ENCODE measurements at regions not wholly inside any gene's neighbourhood (a gene's known extent, or its start where the extent isn't known, plus 50 kb on each side); places are given as distances from the start of the nearest gene placed in this dataset.

DNA sequence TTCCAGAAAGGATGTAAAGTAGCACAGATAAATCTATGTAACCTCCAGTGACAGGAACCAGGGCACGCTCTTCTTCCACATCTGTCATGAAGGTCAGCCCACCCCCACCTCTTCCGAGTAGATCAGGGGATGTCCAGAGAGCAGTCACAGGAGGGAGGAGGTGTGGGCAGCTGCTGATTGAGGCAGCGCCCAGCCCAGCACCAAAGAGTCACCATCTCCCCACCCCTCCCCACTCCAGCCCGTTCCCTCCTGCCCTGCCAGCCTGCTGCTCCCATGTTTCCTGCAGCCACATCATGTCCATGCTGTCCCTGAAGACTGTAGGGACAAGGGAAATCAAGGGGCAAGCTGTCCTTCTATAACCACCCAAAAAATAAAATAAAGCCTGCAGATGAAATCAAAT lies 269.8 kb downstream of the BCL11A start:
- no peak overlapping the region for H3K4me2 ChIP-seq (ENCODE audit: low read length)
- H3K79me2 ChIP-seq (ENCODE audit: low read length) = no peaks in the 10 kb centered on the region
- no peaks in the 10 kb centered on the region for H3K36me3 ChIP-seq (replicated peaks; ENCODE audit: low read depth, low read length)
- no peak overlapping the region for H2AFZ ChIP-seq (ENCODE audit: low read depth, low read length)
- peaks cover 4% of the 10 kb centered on the region; the same call in 1 of the 2 replicates for H3K4me1 ChIP-seq (ENCODE audit: low read length)
- H3K9me3 ChIP-seq (ENCODE audit: insufficient read depth, low read length) = no peaks in the 10 kb centered on the region
- TF ChIP-seq CTCF (IDR thresholded peaks at IDR 0.05; ENCODE audit: low read depth, low read length) (no peak), EZH2phosphoT487 (IDR thresholded peaks at IDR 0.05; ENCODE audit: low read depth) (no peak)
- no peaks in the 10 kb centered on the region for H4K20me1 ChIP-seq (ENCODE audit: insufficient read depth, low read length)
- no peak overlapping the region for H3K4me3 ChIP-seq (ENCODE audit: low read length)
- no peak overlapping the region for H3K27ac ChIP-seq (ENCODE audit: low read length)
- H3K9ac ChIP-seq (ENCODE audit: low read length) = no peak overlapping the region
- H3K27me3 ChIP-seq (ENCODE audit: low read depth, low read length) = no peaks in the 10 kb centered on the region

GRCh38 chr2:60282886-60283285 lies 270.6 kb downstream of the BCL11A start:
- Histone ChIP-seq H3K27me3 (ENCODE audit: low read depth, low read length) (no peaks in the 10 kb centered on the region), H4K20me1 (ENCODE audit: insufficient read depth, low read length) (no peaks in the 10 kb centered on the region), H2AFZ (ENCODE audit: low read depth, low read length) (no peak overlapping the region), H3K4me2 (ENCODE audit: low read length) (no peak overlapping the region), H3K9ac (ENCODE audit: low read length) (no peak overlapping the region), H3K4me1 (ENCODE audit: low read length) (peaks cover 4% of the 10 kb centered on the region; the same call in 1 of the 2 replicates), H3K36me3 (replicated peaks; ENCODE audit: low read depth, low read length) (no peaks in the 10 kb centered on the region), H3K79me2 (ENCODE audit: low read length) (no peaks in the 10 kb centered on the region), H3K4me3 (ENCODE audit: low read length) (no peak overlapping the region), H3K9me3 (ENCODE audit: insufficient read depth, low read length) (no peaks in the 10 kb centered on the region), H3K27ac (ENCODE audit: low read length) (no peak overlapping the region)
- TF ChIP-seq EZH2phosphoT487 (IDR thresholded peaks at IDR 0.05; ENCODE audit: low read depth) (no peak), CTCF (IDR thresholded peaks at IDR 0.05; ENCODE audit: low read depth, low read length) (no peak)

DNA sequence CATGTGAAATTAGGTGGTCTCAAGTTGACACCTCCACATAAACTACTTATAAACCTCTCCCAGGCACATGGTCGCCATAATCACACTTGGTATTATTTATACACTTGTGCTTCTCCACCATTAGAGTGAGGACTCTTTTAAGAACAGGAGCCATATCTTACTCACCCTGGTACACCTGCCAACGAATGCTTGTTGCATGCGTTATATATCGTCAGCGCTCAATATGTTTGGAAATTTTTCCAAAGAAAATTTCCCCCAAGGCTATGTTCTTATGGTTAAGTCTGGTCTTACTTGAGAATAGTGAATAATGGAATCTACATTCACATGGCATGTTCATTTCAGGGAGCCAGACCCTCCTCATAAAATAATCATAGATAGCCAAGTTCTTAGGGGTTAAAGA lies 271.7 kb downstream of the BCL11A start:
- Histone ChIP-seq H3K4me3 (ENCODE audit: low read length) (no peak overlapping the region), H3K4me2 (ENCODE audit: low read length) (no peak overlapping the region), H3K27me3 (ENCODE audit: low read depth, low read length) (no peaks in the 10 kb centered on the region), H3K9me3 (ENCODE audit: insufficient read depth, low read length) (no peaks in the 10 kb centered on the region), H4K20me1 (ENCODE audit: insufficient read depth, low read length) (no peaks in the 10 kb centered on the region), H3K9ac (ENCODE audit: low read length) (no peak overlapping the region), H3K27ac (ENCODE audit: low read length) (no peak overlapping the region), H3K4me1 (ENCODE audit: low read length) (peaks cover 4% of the 10 kb centered on the region; the same call in 1 of the 2 replicates), H2AFZ (ENCODE audit: low read depth, low read length) (no peak overlapping the region), H3K79me2 (ENCODE audit: low read length) (no peaks in the 10 kb centered on the region), H3K36me3 (replicated peaks; ENCODE audit: low read depth, low read length) (no peaks in the 10 kb centered on the region)
- TF ChIP-seq CTCF (IDR thresholded peaks at IDR 0.05; ENCODE audit: low read depth, low read length) (no peak), EZH2phosphoT487 (IDR thresholded peaks at IDR 0.05; ENCODE audit: low read depth) (no peak)

DNA sequence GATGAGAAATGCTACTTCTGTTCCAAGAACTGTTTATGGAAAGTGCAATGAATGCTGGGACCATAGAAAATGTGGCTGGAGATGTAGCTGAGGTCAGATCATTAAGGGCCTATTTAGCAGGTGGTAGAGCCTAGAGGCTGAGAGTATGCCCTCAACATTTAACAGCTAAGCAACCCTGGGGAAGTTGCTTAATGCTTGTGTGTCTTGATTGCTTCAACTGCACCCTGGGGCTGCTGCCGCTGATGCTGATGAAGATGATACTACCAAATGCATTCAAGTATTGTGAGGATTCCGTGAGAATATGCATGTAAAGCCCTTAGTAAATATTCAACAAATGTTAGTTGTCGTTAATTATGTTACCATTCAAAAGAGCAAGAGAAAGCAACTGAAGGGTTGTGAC lies 273.2 kb downstream of the BCL11A start:
- no peaks in the 10 kb centered on the region for H3K4me1 ChIP-seq (ENCODE audit: low read length)
- H2AFZ ChIP-seq (ENCODE audit: low read depth, low read length) = no peak overlapping the region
- H4K20me1 ChIP-seq (ENCODE audit: insufficient read depth, low read length) = no peaks in the 10 kb centered on the region
- H3K36me3 ChIP-seq (replicated peaks; ENCODE audit: low read depth, low read length) = no peaks in the 10 kb centered on the region
- no peak overlapping the region for H3K9ac ChIP-seq (ENCODE audit: low read length)
- no peak overlapping the region for H3K27ac ChIP-seq (ENCODE audit: low read length)
- no peak overlapping the region for H3K4me2 ChIP-seq (ENCODE audit: low read length)
- H3K4me3 ChIP-seq (ENCODE audit: low read length) = no peak overlapping the region
- H3K27me3 ChIP-seq (ENCODE audit: low read depth, low read length) = no peaks in the 10 kb centered on the region
- H3K79me2 ChIP-seq (ENCODE audit: low read length) = no peaks in the 10 kb centered on the region
- TF ChIP-seq CTCF (IDR thresholded peaks at IDR 0.05; ENCODE audit: low read depth, low read length) (no peak), EZH2phosphoT487 (IDR thresholded peaks at IDR 0.05; ENCODE audit: low read depth) (no peak)
- no peaks in the 10 kb centered on the region for H3K9me3 ChIP-seq (ENCODE audit: insufficient read depth, low read length)

All from OCI-LY3 (cell line).